AG09319 (cell line): ENCODE measurements at regions not wholly inside any gene's neighbourhood (a gene's known extent, or its start where the extent isn't known, plus 50 kb on each side); places are given as distances from the start of the nearest gene placed in this dataset.

Source experiments
- DNase-seq: peaks from one replicate; pipeline ENCODE4 v3.0.0-alpha.2; 2010; ENCODE audit warnings: low read depth; ENCODE audit errors: extremely low read depth
- CTCF ChIP-seq: IDR thresholded peaks from 2 replicates; pipeline ENCODE4 v1.5.1; 2011; ENCODE audit warnings: low read depth, mild to moderate bottlenecking, inconsistent platforms, low read length, moderate library complexity

DNA sequence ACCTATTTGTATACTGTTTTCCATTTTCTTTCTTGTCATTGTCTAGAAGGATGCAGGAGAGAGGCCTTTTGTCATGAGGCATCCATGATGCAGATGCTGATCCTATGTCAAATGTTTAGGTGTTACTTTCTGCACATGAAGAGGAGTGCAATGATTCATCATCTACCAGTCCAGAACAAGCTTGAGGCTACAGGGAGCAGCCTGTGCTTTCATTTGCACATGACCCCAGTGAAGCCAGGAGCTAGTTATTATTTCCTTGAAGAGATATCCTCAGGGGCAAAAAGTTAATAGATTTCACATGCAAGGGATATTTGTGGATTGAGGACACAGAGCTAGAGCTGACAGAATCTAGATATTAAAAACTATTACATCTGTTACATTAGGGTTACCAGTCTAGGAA, 204.4 kb upstream of the TGFBR2 start:
- DNase-seq, result peak; percentile 16

DNA sequence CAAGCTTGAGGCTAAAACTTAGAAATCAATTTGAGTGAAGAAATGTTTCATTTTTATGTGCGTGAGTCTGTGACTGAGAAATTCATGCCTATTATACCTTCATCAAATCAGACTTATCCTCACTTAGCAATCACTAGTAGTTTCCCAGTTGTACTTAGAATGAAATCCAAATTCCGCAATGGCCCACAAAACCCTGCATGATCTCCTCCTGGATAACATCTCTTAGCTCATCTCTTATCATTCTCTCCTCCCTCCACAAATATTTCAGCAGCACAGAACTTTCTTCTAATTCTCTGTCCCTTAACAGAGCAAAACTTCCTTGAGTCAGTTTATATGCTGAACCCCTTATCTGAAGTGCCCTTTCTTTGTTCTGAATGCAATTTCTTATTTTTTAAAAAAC, 198.8 kb upstream of the TGFBR2 start:
- TF ChIP-seq CTCF, result no peak
- DNase-seq, result no peak

More for the DNA sequence above, 204.4 kb upstream of the TGFBR2 start:
- TF ChIP-seq CTCF, result no peak

DNA sequence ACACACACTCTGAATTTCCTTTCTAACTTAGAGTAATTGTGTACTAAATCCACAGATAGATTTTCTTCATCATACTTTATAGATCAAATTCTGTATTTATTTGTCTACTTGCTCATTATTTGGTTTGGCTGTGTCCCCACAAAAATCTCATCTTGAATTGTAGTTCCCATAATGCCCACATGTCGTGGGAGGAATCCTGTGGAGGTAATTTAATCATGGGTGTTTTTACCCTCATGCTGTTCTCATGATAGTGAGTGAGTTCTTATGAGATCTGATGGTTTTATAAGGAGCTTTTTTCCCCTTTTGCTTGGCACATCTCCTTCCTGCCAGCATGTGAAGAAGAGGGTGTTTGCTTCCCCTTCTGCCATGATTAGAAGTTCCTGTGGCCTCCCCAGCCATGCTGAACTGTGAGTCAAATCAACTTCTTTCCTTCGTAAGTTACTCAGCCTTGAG, 198.3 kb upstream of the TGFBR2 start:
- no peak for TF ChIP-seq CTCF

GRCh38 chr3:30418443-30418842, 188.0 kb upstream of the TGFBR2 start:
- TF ChIP-seq CTCF, result no peak
- no peak for DNase-seq

More for the DNA sequence above, 198.3 kb upstream of the TGFBR2 start:
- no peak for DNase-seq

DNA sequence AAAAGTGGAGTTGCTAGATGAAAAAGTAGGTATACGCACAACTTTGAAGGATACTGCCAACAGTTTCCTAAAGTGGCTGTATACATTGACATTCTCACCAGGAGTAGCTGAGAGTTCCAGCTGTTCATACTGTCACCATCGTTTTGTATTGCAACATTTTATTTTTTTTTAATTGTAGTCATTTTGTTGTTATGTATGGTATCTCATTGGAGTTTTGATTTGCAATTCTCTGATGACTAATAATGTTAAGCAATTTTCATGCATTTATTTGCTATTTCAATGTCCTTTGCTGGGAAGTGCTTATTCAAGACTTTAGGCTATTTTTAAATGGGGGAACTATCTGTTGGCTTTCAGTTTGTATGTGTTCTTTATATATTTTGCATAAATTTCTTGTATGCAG, 185.1 kb upstream of the TGFBR2 start:
- no peak for TF ChIP-seq CTCF
- peak; percentile 41 for DNase-seq

GRCh38 chr3:30426293-30426993, 180.0 kb upstream of the TGFBR2 start:
- DNase-seq, result no peak
- no peak for TF ChIP-seq CTCF

DNA sequence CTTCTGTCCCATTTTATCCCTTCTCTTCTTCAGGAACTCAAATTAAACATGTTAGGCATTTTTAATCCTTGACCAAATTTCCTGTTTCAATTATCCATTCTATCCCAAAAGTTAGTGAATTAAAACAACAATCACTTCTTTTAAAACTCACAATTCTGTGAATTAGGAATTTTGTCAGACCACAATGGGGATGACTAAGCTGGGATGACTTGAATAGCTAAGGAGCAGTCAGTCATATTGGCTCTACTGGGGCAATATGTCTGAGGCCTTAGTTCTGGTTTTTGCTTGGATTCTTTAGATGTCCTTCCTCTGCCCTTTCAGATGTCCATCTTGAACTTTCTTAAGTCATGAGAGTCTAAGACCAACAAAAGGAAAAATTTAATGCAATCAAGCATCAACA, 178.2 kb upstream of the TGFBR2 start:
- TF ChIP-seq CTCF, result no peak

More for the DNA sequence above, 178.2 kb upstream of the TGFBR2 start:
- no peak for DNase-seq
